Body of pancreas (tissue), 4 donors: ENCODE measurements at regions not wholly inside any gene's neighbourhood (a gene's known extent, or its start where the extent isn't known, plus 50 kb on each side); places are given as distances from the start of the nearest gene placed in this dataset.

Experiments used
- ATAC-seq: fragments of 150-250 bp; one replicate; pipeline ENCODE4 v1.9.1; 2016
- DNase-seq, 4 donors: peaks; one replicate each; pipeline ENCODE4 v3.0.0-alpha.2; 2019
- H3K27ac ChIP-seq, 4 donors: fragments of 200-600 bp; sonication (generic); 1 replicate in 3 of 4; 2 replicates in 1 of 4; pipeline versions ENCODE4 v1.5.1 to v1.6.1; 2016 to 2019; ENCODE audit warnings: mild to moderate bottlenecking in 1 of 4, mixed read lengths in 1 of 4, moderate library complexity in 1 of 4
- H3K27me3 ChIP-seq, 2 donors: fragments of 200-600 bp; sonication (generic); one replicate each; pipeline ENCODE4 v1.6.0; 2016; ENCODE audit warnings: mild to moderate bottlenecking in 1 of 2
- H3K36me3 ChIP-seq, 2 donors: fragments of 200-600 bp; sonication (generic); replicated peaks in 1 of 2; 2 replicates each; pipeline ENCODE4 v1.5.1; 2016; ENCODE audit warnings: low read depth in 2 of 2; ENCODE audit not compliant: insufficient read depth in 1 of 2
- H3K4me1 ChIP-seq: fragments of 200-600 bp; sonication (generic); one replicate; pipeline ENCODE4 v1.6.0; 2016
- H3K4me3 ChIP-seq, 2 donors: fragments of 200-600 bp; sonication (generic); 1 replicate in 1 of 2; 2 replicates in 1 of 2; pipeline ENCODE4 v1.5.1; 2016 to 2019
- H3K9me3 ChIP-seq, 3 donors: fragments of 200-600 bp; sonication (generic); 1 replicate in 2 of 3; 2 replicates in 1 of 3; pipeline ENCODE4 v1.5.1; 2016
- CTCF ChIP-seq, 7 experiments: fragments of 450-650 bp in 4 of 7; fragments of 200-600 bp in 3 of 7; sonication (generic) in 3 of 7; IDR thresholded peaks; one replicate each; pipeline ENCODE4 v1.5.1; 2016 to 2019; ENCODE audit warnings: antibody characterized with exemption in 7 of 7
- POLR2A ChIP-seq, 3 donors: fragments of 450-650 bp; IDR thresholded peaks; one replicate each; pipeline ENCODE4 v1.6.1; 2016; ENCODE audit warnings: antibody characterized with exemption in 3 of 3, mild to moderate bottlenecking in 2 of 3
- WGBS, 2 donors: methylation state at CpG; one replicate each; pipeline ENCODE4 v1.1.5; 2017; 5-methylcytosine and 5-hydroxymethylcytosine counted together
- intact Hi-C: fragments of 100-400 bp; cut with DNase I; formaldehyde crosslinking; loops from one replicate; pipeline ENCODE4 v1.15.1; 2023

GRCh38 chr1:82969340-82969739, 1029.6 kb downstream of the TTLL7 start:
- Histone ChIP-seq H3K9me3 (no peaks in the 10 kb centered on the region), H3K36me3 (no peaks in the 10 kb centered on the region)

DNA sequence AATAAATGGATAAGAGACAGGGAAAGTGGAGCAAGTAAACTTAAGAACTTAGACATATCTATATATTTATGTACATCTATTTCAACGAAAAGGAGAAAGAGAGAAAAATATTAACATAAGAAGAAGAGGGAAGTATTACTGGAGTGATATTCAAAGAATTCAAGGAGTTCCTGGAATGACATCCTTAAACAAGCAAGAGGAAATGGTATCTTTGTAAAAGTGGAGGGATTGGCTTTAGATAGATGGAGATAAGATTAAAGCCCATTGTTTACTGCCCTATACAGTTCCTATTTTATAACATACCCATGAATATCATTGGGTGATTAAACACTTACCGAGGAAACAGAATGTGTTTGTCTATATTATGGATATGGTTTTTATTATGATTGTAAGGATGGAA, 1036.3 kb downstream of the TTLL7 start:
- no peaks in the 10 kb centered on the region for H3K9me3 ChIP-seq
- no peaks in the 10 kb centered on the region for H3K27me3 ChIP-seq
- DNase-seq = no peak
- H3K4me3 ChIP-seq = no peak overlapping the region
- no peaks in the 10 kb centered on the region for H3K36me3 ChIP-seq
- no peak for ATAC-seq
- intact Hi-C loops = no loop called here
- no peak for TF ChIP-seq POLR2A (IDR thresholded peaks at IDR 0.05)
- TF ChIP-seq CTCF (IDR thresholded peaks at IDR 0.05) = no peak
- no peaks in the 10 kb centered on the region for H3K4me1 ChIP-seq
- 54 to 57% methylated on average over 2 of the region's 2 CpGs for WGBS, 2 donors
- no peak overlapping the region for H3K27ac ChIP-seq

More at GRCh38 chr1:82969340-82969739, 1029.6 kb downstream of the TTLL7 start:
- ATAC-seq (no peak), DNase-seq (no peak)
- 72% methylated on average over 2 of the region's 2 CpGs for WGBS, 2 donors
- Histone ChIP-seq H3K27me3 (no peaks in the 10 kb centered on the region), H3K27ac (no peak overlapping the region), H3K4me1 (no peaks in the 10 kb centered on the region), H3K4me3 (no peak overlapping the region)
- TF ChIP-seq POLR2A (IDR thresholded peaks at IDR 0.05) (no peak), CTCF (IDR thresholded peaks at IDR 0.05) (no peak)
- intact Hi-C loops = no loop called here

DNA sequence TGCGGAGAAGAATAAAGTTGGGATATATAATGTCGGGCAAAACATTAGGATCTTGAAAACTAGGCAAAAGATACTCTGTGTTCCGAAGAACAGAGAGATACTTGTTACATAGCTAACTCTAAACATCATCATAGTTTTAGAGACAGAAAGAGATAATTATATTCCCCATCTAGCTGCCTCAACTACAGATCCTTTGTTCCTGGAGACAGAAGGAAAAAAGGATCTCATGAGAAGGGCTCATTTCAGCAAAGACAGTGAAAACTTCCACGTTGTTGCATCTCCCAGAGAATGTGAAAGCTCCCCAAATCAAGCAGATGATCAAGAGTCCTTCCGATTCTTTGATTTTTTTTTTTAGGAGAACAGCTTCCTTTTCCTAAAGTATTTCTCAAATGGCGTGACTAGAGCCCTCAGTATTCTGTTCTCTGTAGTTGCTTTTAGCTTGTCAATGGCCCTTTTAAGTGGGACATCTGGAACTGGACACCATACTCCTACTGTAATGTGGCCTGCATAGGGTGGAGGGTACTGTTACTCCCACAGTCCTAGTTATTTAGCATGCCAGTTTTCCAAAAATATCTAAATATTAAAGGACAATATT, 1048.2 kb downstream of the TTLL7 start:
- TF ChIP-seq CTCF (IDR thresholded peaks at IDR 0.05) = no peak
- TF ChIP-seq POLR2A (IDR thresholded peaks at IDR 0.05) = no peak
- ATAC-seq (no peak), DNase-seq (no peak)
- Histone ChIP-seq H3K4me1 (no peaks in the 10 kb centered on the region), H3K27me3 (no peaks in the 10 kb centered on the region), H3K9me3 (no peaks in the 10 kb centered on the region), H3K36me3 (no peaks in the 10 kb centered on the region), H3K4me3 (no peak overlapping the region), H3K27ac (no peak overlapping the region)
- intact Hi-C loops = no loop called here
- 87 to 88% methylated on average over 6 of the region's 6 CpGs for WGBS, 2 donors

DNA sequence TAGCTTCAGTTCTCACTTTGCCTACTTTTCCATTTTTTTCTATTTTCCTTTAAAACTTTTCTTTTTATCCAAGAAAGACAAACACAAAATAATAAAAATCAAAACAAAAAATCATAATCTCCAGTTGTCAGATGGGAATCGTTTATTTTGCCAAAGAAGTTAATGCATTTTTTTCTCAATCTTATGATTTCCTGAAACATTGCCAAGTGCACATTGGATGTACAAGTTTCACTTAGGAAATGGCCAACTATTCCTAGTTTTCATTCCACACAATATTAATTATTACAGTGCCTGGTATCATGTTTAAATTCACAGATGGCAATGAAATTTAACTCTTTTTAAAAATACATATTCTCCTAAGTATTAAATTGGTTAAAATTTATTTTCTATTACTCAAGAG, 1050.5 kb downstream of the TTLL7 start:
- intact Hi-C loops = no loop called here
- no peak for ATAC-seq
- TF ChIP-seq CTCF (IDR thresholded peaks at IDR 0.05) (no peak), POLR2A (IDR thresholded peaks at IDR 0.05) (no peak)
- 25 to 41% methylated on average over 1 of the region's 1 CpG for WGBS, 2 donors
- Histone ChIP-seq H3K9me3 (no peaks in the 10 kb centered on the region), H3K36me3 (no peaks in the 10 kb centered on the region), H3K27me3 (no peaks in the 10 kb centered on the region), H3K27ac (no peak overlapping the region), H3K4me3 (no peak overlapping the region), H3K4me1 (no peaks in the 10 kb centered on the region)
- no peak for DNase-seq

DNA sequence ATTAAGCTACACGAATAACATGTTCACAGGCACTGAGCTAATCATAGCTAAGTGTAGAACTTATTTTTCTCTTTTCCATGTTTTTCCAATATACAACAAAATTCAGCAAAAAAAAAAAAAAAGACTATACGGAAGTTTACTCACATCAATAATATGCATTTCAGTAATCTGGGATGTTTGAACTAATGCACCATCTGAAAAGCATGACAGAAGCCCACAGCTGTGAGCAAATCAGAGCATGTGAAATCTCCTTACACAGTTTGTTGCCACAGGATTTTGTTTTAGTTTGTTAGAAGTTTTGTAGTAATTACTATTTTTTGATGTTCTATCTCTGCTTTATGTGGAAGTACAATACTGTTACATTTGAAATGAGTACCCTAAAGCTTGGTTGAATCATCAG, 1051.7 kb downstream of the TTLL7 start:
- ATAC-seq = no peak
- no peak for TF ChIP-seq CTCF (IDR thresholded peaks at IDR 0.05)
- no peak for TF ChIP-seq POLR2A (IDR thresholded peaks at IDR 0.05)
- H3K4me3 ChIP-seq = no peak overlapping the region
- no peak for DNase-seq
- intact Hi-C loops = no loop called here
- H3K27ac ChIP-seq = no peak overlapping the region
- 80 to 88% methylated on average over 2 of the region's 2 CpGs for whole genome bisulfite sequencing, 2 donors
- no peaks in the 10 kb centered on the region for H3K27me3 ChIP-seq
- no peaks in the 10 kb centered on the region for H3K9me3 ChIP-seq
- no peaks in the 10 kb centered on the region for H3K36me3 ChIP-seq
- no peaks in the 10 kb centered on the region for H3K4me1 ChIP-seq
